ENCODE measurements at regions not wholly inside any gene's neighbourhood (a gene's known extent, or its start where the extent isn't known, plus 50 kb on each side); places are given as distances from the start of the nearest gene placed in this dataset.

DNA sequence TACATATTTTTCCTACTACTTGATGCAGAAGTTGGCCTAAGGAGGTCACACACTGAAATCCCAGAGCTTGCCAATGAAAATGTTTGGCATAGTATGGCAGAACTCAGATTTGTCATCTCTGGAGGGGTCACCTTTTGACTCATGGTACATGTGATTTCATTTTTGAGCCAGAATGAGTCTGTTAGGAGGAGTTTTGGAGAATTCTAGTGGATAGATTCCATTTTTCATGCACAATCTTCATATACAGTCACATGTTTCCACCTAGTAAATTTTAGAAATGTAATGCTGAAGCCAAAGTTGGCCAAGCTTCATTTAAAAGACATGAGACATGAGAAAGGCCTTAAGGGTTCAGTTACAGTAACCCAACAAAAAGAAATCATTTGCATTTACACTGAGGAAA is 97.8 kb upstream of the IGSF10 start:
- TF ChIP-seq, protein P1, sequence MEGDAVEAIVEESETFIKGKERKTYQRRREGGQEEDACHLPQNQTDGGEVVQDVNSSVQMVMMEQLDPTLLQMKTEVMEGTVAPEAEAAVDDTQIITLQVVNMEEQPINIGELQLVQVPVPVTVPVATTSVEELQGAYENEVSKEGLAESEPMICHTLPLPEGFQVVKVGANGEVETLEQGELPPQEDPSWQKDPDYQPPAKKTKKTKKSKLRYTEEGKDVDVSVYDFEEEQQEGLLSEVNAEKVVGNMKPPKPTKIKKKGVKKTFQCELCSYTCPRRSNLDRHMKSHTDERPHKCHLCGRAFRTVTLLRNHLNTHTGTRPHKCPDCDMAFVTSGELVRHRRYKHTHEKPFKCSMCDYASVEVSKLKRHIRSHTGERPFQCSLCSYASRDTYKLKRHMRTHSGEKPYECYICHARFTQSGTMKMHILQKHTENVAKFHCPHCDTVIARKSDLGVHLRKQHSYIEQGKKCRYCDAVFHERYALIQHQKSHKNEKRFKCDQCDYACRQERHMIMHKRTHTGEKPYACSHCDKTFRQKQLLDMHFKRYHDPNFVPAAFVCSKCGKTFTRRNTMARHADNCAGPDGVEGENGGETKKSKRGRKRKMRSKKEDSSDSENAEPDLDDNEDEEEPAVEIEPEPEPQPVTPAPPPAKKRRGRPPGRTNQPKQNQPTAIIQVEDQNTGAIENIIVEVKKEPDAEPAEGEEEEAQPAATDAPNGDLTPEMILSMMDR (conservative IDR thresholded peaks at IDR 0.05; ENCODE audit: low read depth, low read length) = no peak
- no peak for TF ChIP-seq EZH2 (IDR thresholded peaks at IDR 0.05; ENCODE audit: borderline replicate concordance, low read depth, low read length, poor library complexity, severe bottlenecking)
